NCI-H226 (cell line): ENCODE measurements at regions not wholly inside any gene's neighbourhood (a gene's known extent, or its start where the extent isn't known, plus 50 kb on each side); places are given as distances from the start of the nearest gene placed in this dataset.

ENCODE experiments used
- DNase-seq: peaks from one replicate; pipeline ENCODE4 v3.0.0-alpha.2; 2015

DNA sequence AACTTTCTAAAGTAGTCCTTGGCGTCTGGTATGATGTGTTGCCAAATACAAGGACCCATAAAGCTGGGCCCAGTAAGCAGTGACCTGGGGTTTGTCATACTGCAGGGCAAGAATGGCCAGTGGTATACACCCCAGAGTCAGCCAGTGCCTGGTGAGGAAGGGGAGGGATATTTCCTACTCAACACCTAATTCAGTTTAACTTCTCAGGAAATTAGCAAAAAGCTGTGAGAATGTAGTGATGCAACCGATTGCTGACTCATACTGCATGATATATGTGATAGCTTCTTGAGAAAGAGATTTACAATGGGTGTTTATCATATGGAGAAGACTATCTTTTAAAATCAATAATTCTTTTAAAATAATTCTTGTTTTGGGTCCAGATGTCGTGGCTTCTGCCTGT, 889.3 kb upstream of the CELF2 start:
- peak; percentile 30 for DNase-seq

DNA sequence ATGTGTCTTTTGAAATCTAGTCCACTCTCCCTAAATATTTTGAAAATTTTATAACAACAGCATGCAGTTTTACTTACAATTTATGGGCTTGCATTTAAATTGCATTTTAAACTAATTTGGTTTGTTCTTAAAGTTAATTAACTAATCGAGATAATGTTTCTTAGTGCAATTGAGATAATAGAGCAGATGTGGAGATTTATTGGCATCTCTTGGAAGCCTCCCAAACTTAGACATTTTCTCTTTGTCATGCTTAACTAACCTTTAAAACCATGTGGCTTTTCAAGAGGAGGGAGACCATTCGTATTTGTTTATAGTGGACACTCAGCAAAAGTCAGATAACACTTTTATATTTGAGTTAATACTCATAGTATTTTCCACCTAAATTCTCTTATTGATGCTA, 887.0 kb upstream of the CELF2 start:
- no peak for DNase-seq

DNA sequence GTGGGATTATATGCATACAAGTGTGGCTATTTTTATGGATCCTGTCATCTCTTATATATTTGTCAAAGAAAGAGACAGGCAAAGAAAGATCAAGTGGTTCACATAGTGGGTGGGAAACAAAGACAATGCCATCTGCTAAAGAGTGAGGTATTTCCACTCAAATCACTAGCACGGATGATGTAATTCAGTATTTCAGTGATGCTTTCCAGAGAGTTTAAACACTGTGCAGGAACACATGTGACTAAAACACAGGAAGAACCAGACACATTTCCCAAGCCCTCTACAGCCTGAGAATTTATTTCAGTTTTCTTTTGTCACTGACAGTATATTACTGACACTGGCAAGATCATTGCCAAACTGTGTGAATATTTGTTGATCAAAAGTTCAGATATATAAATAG, 885.7 kb upstream of the CELF2 start:
- DNase-seq, result no peak

DNA sequence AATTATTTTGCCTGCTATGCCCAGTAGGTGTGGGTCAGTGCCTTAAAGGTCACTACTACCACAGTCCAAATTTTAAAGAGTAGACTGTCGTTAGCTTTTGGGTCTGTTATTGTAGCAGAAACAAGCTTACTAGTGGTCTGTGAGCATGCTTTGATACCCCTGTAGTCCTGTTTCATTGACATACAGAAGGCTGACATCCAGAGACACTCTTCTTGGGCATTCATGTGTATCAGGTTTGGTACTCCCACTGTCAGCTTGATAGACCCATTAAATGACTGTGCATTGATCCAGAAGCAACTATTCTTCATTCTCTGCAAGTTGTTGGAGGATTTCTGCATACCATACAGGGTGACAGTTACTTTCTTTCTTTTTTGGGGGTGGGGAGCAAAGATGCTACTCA, 884.4 kb upstream of the CELF2 start:
- DNase-seq, result no peak

DNA sequence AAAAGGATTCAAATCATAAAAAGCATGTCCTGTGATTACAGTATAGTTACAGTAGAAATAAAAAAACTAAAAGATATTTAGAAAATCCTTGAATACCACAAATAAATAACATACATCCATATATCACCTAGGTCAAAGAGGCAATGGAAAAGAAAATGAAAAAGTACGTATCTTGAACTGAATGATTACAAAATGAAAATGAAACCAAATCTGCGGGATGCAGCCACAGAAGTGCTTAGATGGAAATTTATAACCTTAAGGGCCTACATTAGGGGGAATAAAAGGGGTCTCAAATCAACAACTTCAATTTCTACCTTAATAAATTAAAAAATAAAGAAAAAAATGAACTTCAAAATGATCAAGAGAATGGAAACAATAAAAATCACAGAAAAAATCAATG, 879.0 kb upstream of the CELF2 start:
- no peak for DNase-seq

DNA sequence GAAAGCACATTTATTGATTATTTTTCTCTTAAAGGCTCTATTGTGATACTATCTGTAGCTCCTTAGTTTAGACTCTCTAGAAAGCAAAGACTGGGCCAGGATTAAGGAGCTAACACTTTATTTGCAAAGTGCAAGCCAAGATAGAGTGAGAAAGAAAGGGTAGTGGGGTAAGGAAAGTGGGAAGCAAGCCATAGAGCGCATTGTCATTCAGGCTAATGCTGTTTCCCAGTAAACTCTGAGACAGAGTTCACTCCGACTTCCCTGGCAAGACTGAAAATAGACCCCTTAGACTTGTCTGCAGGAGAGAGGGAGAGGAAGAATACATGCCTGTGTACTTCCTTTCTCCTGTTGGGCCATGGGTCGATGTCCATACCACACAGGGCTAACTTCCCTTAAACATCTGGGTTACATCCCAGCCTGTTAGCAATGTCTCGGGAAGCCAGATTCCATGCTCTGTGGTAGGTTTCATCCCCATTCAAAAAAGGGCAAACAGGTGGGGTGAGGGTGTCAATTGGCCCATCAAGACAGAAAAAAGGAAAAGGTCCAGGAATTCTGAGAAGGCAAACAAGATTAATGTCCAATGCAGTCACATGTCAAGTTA, 875.8 kb upstream of the CELF2 start:
- no peak for DNase-seq

DNA sequence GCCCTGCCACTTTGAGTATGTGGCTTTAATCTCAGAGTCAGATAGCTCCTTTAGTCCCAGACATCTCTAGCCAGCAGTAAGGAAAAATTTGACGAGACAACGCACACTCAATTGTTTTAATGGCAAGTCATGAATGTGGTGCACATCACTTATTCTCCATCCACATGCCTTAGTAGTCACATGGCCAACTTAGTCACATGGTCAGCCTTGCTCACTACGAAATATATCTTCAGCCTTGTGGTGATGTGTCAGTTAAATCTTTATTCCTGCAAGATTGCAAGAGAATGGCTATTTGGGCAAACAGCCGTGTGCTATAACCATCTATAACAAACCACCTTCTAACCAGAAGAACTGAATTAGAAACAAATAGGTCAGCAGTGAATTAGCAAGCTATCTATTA, 871.1 kb upstream of the CELF2 start:
- no peak for DNase-seq

DNA sequence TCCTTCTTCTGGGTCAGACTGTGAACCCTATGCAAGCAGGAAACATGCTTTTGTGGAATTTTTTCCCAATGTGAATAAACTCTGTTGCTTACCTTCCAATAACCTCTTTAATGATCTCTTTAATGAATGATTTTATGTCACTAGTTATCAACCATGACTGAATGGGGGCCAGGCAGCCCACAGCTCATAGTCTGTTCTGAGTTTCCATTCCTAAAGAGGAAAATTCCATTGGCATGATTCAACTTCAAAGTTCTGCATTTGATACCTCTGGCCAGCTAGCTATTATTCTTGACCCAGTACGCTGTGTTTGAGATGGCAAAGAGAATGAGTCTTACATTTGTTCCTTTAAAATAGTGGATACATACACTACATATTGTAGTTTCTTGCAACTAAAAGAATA, 867.8 kb upstream of the CELF2 start:
- no peak for DNase-seq

DNA sequence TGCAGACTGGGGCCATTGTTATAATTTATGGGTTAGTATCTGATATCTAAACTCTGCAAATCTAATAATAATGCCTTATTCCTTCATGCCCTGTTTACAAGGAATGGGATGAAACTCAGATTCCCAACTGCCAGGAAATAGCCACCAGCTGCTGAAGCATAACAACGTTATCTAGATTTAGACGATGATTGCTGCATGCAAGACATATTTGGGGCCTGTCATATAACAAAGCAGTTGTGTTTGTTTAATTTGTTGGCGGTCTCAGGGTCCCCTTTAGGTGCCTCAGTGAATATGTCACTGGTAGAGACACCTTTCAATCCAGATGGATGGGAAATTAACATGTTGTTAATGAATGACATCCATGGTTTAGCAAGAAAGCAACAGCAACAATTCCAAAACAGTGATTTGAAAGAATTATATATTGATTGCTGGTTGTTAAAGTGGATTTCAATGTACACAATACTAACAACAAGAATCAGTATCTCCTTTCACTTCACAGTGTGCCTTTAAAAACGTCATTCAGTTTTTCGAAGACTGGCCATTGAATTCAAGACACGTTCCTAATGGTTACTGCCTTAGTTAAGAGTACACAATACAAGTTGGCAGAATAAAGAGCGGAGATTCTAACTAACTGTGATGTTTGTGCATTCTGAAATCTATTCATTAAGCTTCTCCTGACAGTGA, 860.6 kb upstream of the CELF2 start:
- DNase-seq, result no peak

DNA sequence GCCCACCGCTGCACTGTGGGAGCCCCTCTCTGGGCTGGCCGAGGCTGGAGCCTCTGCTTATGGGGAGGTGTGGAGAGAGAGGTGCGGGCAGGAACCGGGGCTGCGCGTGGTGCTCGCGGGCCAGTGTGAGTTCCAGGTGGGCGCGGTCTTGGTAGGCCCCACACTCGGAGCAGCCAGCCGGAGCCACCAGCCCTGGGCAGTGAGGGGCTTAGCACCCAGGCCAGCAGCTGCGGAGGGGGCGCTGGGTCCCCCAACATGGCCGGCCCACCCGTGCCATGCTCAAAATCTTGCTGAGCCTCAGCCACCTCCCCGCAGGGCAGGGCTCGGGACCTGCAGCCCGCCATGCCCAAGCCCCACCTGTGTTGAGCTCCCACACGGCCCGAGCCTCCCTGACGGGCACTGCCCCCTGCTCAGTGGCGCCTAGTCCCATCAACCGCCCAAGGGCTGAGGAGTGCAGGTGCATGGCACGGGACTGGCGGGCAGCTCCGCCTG, 856.8 kb upstream of the CELF2 start:
- no peak for DNase-seq

DNA sequence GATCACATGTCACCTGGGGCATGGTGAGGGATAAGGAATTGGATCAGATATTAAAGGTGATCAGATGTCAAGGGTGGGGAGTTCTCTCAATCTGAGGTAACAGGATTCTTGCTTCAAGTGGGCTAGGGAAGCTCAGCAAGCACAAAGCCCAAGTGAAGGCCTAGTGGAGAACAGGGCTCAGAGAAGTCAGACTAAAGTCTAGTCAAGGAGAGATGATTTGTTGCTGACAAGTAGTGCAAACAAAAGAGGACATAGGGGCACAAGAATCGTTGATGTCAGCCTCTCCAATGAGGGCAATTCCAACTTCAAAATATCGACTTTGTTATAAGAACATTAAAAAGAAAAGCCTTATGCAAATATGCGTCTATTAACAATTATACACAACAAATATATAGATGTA, 852.8 kb upstream of the CELF2 start:
- DNase-seq, result no peak

DNA sequence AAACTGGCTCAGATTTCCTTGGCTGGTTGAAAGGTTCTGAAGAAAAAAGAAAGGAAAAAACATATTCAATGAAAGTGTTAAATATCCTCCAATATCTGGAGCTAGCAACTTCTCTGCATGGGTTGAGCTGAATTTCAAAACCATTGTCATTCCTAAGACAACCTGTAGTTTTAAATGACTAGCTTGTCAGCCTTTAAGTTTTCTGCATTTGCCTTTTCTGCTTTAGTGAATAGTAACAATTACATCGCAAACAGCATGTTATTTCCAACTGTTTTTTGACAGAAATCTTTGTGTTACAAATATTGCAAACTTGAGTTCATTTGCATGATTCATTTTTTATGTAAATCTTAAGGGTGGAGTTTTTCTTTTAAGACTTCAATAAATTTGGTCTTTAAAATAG, 852.3 kb upstream of the CELF2 start:
- DNase-seq, result no peak

DNA sequence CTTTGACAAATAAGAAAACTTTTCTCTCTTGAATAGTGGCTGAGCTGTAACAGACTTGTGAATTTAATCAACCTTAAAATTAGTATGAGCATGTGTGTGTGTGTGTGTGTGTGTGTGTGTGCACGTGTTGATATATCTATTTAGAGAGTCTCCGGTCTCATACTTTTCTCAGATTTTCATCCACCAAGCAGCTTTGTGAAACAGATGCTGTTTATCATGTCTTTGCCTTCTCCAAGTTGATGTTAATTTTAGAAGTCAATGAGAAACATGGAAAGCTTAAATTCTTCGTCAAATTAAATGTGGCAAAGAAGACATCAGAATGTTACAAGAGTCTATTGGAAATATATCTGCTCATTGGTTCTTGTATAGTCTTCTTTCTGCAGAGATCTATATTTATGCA, 839.2 kb upstream of the CELF2 start:
- DNase-seq, result no peak

DNA sequence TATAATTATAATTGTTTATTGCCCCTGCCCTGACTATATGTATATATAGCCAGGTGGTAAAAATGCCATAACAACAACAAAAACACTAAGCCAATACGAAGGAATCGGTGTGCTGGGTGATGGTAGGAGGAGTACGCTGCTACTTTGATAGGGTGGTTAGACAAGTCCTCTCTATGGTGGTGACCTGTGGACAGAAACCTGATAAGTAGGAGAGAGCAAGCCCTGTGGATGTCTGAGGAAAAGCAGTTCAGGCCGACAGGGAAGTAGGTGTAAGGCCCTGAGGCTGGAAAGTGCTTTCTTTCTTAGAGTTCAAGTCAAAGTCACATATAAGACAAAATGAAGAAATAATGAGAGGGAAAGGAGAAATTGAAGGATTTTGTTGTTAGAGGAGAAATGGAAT, 823.8 kb upstream of the CELF2 start:
- no peak for DNase-seq

DNA sequence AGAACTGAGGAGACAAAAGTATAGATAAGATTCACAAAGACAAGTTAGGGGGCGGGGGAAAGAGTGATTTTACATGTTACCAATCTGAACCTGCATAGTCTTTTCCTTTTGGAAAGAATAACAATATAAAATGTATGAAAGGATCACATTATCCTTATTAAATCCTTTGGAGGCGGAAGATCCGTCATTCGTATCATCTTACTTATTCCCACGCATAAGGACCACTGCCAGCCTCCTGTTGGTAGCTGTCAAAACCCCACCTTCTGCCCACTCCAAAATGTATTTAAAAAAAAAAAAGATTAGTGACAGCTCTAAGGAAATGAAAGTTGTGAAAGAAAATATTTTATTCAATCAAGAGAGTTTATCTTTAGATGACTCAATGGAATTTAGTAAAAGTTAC, 821.0 kb upstream of the CELF2 start:
- no peak for DNase-seq

DNA sequence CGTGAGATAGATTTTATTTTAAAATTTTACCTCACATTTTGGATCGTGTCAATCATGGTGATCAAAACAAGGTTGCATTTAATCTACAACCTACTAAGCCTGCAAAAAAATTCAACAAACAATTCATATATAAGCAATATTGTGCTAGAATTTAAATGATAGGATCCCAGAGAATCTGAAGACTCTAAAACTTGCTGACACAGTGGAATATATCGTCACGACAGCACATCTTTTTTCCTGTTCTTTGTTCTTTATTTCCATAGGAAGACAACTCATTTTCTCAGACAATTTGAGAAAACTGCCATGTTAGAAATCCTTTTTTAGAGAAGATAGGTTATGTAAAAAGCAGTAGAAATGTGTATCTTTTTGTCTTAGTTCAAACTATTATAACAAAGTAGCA, 820.2 kb upstream of the CELF2 start:
- DNase-seq, result no peak

DNA sequence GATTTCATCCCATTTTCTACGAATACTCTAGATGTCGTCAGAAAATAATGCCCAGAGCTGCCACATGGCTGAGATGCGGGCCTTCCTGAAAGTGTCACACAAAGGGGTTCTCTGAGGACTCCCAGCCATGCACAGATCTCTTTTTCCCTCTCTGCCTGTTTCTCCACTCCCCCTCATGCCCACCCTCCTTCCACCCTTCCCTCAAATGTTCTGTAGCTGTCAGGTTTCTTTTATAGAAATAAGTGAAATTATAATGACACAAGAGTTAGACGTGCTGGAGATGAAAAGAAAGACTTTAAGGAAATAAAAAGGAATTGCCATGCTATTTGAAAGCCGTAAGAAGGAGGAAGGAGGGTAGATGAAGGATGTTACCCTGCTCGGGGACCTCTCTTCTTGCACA, 819.3 kb upstream of the CELF2 start:
- DNase-seq, result no peak

DNA sequence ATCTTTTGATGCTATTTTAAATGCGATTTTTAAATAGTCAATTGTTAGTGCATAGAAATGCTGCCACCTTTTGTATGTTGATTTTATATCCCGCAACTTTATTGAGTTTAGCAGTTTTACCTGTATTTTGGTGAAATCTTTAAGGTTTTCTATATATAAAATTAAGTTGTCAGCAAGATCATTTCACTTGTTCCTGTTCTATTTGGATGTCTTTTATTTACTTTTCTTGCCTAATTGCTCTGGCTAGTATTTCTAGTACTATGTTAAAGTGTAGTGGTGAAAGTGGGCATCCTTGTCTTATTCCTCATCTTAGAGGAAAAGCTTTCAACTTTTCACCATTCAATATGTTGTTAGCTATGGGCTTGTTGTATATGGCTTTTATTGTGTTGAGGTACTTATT, 813.3 kb upstream of the CELF2 start:
- no peak for DNase-seq

DNA sequence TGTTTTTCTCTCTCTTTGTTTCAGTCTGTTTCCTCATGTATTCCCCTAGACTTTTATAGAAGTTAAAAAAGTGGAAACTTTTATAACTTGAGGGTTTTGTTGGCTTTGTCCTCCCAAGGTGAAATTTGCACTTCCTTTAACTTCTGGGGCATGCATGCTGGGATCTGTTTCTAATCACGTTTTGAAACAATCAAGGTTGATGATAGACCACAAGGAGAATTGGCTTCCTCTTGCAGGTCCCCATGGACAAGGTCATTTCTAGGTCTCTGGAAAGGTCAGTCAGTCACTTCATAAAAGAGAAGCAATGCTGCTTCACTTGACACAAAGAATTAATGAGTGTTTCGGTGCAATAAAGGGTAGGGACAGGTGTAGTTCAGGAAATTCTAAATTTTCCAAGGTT, 811.8 kb upstream of the CELF2 start:
- no peak for DNase-seq

DNA sequence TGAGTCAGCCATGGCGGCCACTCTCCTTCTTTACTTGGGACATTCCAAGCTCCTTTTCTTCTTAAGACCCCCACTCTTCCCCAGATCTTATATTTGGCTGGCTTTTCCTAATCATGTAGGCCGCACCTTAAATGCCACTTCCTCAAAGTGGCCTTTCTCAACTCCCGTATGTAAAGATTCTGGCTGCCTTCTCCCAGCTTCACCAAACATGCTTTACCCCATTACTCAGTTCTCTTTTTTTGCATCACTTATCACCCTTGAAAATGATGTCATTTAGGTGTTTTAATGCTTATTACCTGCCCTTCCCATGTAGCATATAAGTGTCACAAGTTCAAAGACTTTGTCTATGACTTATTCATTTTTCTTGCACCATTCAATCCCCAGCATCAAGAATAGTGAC, 810.1 kb upstream of the CELF2 start:
- no peak for DNase-seq

DNA sequence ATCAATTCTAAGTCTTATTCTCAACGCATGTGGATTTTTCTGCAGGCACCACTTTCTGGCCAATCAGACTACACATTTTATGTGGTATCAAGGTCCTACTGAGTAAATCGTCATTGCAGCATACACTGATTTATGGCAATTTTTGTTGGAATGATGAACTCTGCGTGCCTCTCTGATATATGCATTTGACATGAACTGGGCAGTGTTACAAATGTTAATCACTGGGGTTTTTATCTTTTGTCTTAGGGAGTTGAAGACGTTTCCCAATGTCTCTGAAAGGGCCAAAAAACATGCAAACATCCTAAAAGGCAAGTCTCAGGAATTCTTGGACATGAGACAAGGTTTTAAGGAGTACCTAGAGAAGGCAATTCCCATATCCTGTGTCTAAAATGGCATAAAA, 809.5 kb upstream of the CELF2 start:
- peak; percentile 68 for DNase-seq

DNA sequence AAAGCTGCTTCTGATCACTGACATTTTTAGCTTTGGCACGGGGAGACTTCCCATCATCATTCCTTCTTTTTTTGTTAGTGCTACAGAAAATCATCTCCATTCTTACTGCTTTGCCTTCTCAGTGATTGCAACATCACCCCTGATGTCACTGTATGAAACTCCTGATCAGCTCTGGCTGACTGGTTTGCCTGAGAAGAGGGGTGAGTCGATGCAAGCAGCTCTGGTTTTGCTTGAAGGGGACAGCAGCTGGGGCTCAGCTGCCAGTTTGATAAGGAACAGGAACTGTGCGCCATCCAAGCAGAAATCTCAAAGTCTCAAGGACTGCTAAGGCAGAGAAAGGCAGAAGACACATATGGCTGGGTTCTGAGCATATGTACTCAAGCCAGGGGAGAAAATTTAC, 808.5 kb upstream of the CELF2 start:
- DNase-seq, result peak; percentile 39

DNA sequence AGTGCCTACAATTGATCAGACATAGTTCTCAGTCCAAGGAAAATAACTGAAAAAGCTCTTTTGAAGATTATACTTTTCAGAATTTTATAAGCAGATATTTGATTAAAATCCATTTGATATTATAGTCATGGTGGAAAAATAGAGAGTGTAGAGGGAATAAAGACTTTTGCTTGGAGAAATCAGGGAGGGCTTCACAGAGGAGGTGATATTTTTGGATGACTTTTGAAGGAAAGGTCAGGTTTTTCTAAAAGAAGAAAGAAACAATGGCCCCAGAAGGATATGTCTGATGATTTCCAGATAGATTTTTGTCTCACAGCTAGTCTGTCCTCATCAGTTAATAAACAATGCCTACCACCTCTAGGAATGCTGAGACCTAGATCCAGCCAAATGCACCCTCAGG, 806.3 kb upstream of the CELF2 start:
- DNase-seq, result no peak

DNA sequence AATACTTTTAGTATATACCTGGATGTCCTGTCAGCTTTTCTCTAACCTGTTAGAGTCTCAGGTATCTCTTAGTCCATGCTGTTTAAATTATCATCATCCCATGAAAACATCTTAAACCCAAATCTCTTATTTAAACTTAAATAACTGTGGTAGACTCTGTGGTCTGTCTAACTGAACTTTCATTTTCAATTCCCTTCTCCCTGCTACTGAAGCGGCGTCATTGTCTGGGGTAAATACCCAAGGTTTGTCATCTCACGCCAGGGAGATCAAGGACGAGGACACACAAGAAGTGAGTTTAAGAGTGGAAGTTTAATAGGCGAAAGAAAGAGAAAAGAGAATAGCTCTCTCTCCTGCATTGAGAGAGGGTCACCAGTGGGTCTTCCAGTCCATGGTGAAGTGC, 804.4 kb upstream of the CELF2 start:
- no peak for DNase-seq

DNA sequence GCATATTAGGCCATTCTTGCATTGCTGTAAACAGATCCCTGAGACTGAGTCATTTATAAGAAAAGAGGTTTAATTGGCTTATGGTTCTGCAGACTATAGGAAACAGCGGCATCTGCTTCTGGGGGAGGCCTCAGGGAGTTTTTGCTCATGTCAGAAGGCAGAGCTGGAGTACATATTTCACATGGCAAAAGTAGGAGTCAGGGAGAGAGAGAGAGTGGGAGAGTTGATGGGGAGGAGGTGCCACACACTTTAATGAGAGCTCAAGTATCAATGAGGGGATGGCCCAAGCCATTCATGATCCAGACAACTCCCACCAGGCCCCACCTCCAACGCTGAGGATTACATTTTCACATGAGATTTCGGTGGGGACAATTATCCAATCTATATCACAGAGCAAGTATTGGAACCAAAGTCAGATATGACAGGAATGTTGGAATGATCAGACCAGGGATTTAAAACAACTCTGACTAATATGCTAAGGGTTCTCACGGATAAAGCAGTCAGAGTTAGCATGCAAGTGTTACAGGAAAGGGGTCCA, 795.3 kb upstream of the CELF2 start:
- peak; percentile 54 for DNase-seq
